ENCODE measurements at regions not wholly inside any gene's neighbourhood (a gene's known extent, or its start where the extent isn't known, plus 50 kb on each side); places are given as distances from the start of the nearest gene placed in this dataset.

- TF ChIP-seq CTCF (conservative IDR thresholded peaks at IDR 0.05; ENCODE audit: low read depth in 2 of 2) (no peak), POLR2AphosphoS5 (IDR thresholded peaks at IDR 0.05; ENCODE audit: low read depth) (no peak), EZH2 (IDR thresholded peaks at IDR 0.05; ENCODE audit: low read depth, unreplicated experiment) (no peak), JUNB (IDR thresholded peaks at IDR 0.05; ENCODE audit: unreplicated experiment) (no peak)
Observed at GRCh38 chr4:137966504-137966903, 275.6 kb downstream of the SLC7A11 start.
